ENCODE measurements at regions not wholly inside any gene's neighbourhood (a gene's known extent, or its start where the extent isn't known, plus 50 kb on each side); places are given as distances from the start of the nearest gene placed in this dataset.
"Not testable (repeated sequence)": the region's sequence is repeated elsewhere in the genome, so short reads cannot be mapped to it uniquely, and the experiment has no call there.

DNA sequence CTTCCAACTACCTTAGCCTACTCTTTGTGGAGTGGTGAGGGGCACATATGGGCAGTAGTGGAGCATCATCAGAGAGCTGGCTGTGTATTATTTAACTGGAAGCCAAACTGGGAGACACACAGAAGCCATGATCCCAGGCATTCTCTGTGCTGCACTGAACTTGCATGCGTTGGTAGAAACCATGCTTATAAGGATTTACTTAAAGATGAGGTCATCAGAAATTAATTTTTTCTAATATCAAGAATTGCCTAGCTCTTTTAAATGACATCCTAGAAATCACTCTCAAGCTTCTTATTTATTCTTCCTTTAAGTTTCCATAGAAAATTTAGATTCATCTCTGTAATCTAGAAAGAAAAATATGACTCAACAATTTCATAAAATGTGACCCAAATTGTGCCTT is 136.2 kb downstream of the KCNK1 start:
- TF ChIP-seq GATA1 (IDR thresholded peaks at IDR 0.05; ENCODE audit: low read depth, low read length): no peak
- TF ChIP-seq POLR2A (IDR thresholded peaks at IDR 0.05; ENCODE audit: low read length): no peak
- DNase-seq: no peak

GRCh38 chr1:233759665-233760064 is 144.8 kb upstream of the SLC35F3 start:
- no peak for TF ChIP-seq GATA1 (IDR thresholded peaks at IDR 0.05; ENCODE audit: low read depth, low read length)
- TF ChIP-seq POLR2A (IDR thresholded peaks at IDR 0.05; ENCODE audit: low read length): no peak

GRCh38 chr1:233764304-233764703 is 140.2 kb upstream of the SLC35F3 start:
- DNase-seq: not testable (repeated sequence)

More at GRCh38 chr1:233759665-233760064, 144.8 kb upstream of the SLC35F3 start:
- no peak for DNase-seq

DNA sequence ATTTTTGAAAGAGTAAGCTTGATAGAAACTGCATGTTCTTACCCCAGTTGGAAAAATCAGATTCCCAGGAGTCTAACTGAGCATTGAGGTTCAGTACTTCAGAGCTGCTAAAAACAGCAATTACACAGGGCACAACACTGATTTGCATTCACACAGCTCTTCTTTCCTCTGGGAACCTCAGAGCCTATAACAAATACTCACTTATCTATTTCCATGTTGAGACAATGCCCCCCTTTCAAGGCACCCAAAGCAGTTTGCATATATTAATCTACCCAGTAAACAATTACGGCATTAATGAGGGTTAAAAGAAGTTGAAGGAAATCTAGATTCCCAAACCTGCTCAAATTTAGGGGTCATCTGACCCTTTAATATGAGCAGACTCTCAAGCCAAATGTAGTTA is 126.9 kb upstream of the SLC35F3 start:
- DNase-seq: no peak
- TF ChIP-seq GATA1 (IDR thresholded peaks at IDR 0.05; ENCODE audit: low read depth, low read length) (no peak), POLR2A (IDR thresholded peaks at IDR 0.05; ENCODE audit: low read length) (no peak)

GRCh38 chr1:233780049-233780448 is 124.4 kb upstream of the SLC35F3 start:
- no peak for DNase-seq
- TF ChIP-seq GATA1 (IDR thresholded peaks at IDR 0.05; ENCODE audit: low read depth, low read length) (no peak), POLR2A (IDR thresholded peaks at IDR 0.05; ENCODE audit: low read length) (no peak)

GRCh38 chr1:233782937-233783586 is 121.4 kb upstream of the SLC35F3 start:
- no peak for DNase-seq
- TF ChIP-seq GATA1 (IDR thresholded peaks at IDR 0.05; ENCODE audit: low read depth, low read length) (no peak), POLR2A (IDR thresholded peaks at IDR 0.05; ENCODE audit: low read length) (no peak)

- no peak for DNase-seq
- TF ChIP-seq GATA1 (IDR thresholded peaks at IDR 0.05; ENCODE audit: low read depth, low read length) (no peak), POLR2A (IDR thresholded peaks at IDR 0.05; ENCODE audit: low read length) (no peak)
Measured at GRCh38 chr1:233787599-233787998, 116.9 kb upstream of the SLC35F3 start.

DNA sequence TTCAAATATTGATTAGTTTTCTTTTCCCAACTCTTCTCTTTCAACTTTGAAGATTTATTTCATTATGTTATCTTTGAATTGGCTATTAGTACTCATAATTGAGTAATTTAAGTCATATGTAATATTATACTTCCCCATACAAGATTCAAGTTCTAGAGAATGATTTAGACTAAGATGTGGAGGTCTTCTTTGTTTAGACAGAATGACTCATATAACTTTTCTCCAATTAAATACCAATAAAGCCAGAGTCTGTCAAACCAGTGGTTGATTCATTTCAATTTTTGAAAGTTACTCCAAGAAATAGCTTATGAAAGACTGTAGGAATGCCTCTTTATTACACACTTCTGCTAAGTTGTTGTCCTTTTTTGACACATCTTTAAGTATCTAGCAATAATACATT is 115.8 kb upstream of the SLC35F3 start:
- DNase-seq: no peak
- TF ChIP-seq GATA1 (IDR thresholded peaks at IDR 0.05; ENCODE audit: low read depth, low read length): no peak
- TF ChIP-seq POLR2A (IDR thresholded peaks at IDR 0.05; ENCODE audit: low read length): no peak

GRCh38 chr1:233790121-233790520 is 114.4 kb upstream of the SLC35F3 start:
- no peak for DNase-seq
- TF ChIP-seq POLR2A (IDR thresholded peaks at IDR 0.05; ENCODE audit: low read length) (no peak), GATA1 (IDR thresholded peaks at IDR 0.05; ENCODE audit: low read depth, low read length) (no peak)

GRCh38 chr1:233790662-233791371 is 113.7 kb upstream of the SLC35F3 start:
- DNase-seq: peak; percentile 55 to 68
- TF ChIP-seq POLR2A (IDR thresholded peaks at IDR 0.05; ENCODE audit: low read length) (no peak), GATA1 (IDR thresholded peaks at IDR 0.05; ENCODE audit: low read depth, low read length) (no peak)

DNA sequence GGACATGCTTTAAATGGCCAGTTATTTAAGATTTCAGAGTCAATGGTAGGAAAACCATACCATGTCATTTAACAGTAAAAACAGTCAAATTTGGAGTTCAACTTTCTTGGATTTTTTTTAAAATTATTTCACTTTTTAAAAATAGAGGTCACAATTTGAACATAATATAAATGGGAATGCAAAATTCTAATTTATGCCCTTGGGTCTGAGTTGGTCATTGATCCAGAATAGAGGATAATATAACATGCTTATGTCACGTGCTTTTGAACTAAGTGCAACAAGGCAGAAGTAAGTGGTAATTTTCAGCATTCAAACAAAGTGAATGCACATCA is 113.1 kb upstream of the SLC35F3 start:
- DNase-seq: no peak
- TF ChIP-seq POLR2A (IDR thresholded peaks at IDR 0.05; ENCODE audit: low read length) (no peak), GATA1 (IDR thresholded peaks at IDR 0.05; ENCODE audit: low read depth, low read length) (no peak)

DNA sequence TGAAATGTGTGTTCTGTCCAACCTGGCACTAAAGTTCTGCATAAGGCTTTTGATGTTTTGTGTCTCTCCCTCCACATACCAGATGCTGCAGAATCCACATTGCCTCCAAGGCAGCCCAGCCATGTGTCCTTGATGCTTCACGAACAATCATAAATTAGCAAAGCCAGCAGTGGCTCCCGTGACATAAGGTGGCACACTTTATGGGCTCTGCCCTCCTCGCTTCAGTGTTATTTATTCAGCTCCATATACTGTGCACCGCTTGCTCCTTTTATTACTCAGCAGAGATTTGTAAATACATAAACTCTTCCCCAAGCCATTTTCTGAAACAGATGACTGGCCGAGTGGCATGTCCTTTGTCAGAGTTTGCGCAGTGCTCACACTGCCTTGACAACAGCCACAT is 112.8 kb upstream of the SLC35F3 start:
- no peak for TF ChIP-seq POLR2A (IDR thresholded peaks at IDR 0.05; ENCODE audit: low read length)
- TF ChIP-seq GATA1 (IDR thresholded peaks at IDR 0.05; ENCODE audit: low read depth, low read length): no peak
- DNase-seq: no peak

- no peak for DNase-seq
- TF ChIP-seq GATA1 (IDR thresholded peaks at IDR 0.05; ENCODE audit: low read depth, low read length) (no peak), POLR2A (IDR thresholded peaks at IDR 0.05; ENCODE audit: low read length) (no peak)
Measured at GRCh38 chr1:233794863-233795262, 109.6 kb upstream of the SLC35F3 start.

- TF ChIP-seq GATA1 (IDR thresholded peaks at IDR 0.05; ENCODE audit: low read depth, low read length) (no peak), POLR2A (IDR thresholded peaks at IDR 0.05; ENCODE audit: low read length) (no peak)
- no peak for DNase-seq
Measured at GRCh38 chr1:233796146-233796783, 108.2 kb upstream of the SLC35F3 start.

- TF ChIP-seq POLR2A (IDR thresholded peaks at IDR 0.05; ENCODE audit: low read length): no peak
- no peak for TF ChIP-seq GATA1 (IDR thresholded peaks at IDR 0.05; ENCODE audit: low read depth, low read length)
Measured at GRCh38 chr1:233802611-233803010, 101.9 kb upstream of the SLC35F3 start.

More at GRCh38 chr1:233802611-233803010, 101.9 kb upstream of the SLC35F3 start:
- DNase-seq: no peak
